ENCODE measurements at regions not wholly inside any gene's neighbourhood (a gene's known extent, or its start where the extent isn't known, plus 50 kb on each side); places are given as distances from the start of the nearest gene placed in this dataset.

GRCh38 chr18:22523481-22523880 lies 105.8 kb upstream of the CTAGE1 start (continued):
- TF ChIP-seq PRDM15 (CRISPR knock-in tag; IDR thresholded peaks at IDR 0.05): no peak
- TF ChIP-seq YY1 (IDR thresholded peaks at IDR 0.05; ENCODE audit: low read depth, low read length): no peak
- TF ChIP-seq USF1 (IDR thresholded peaks at IDR 0.05; ENCODE audit: borderline replicate concordance, extremely low read length, insufficient read depth, low read depth, low read length): no peak
- TF ChIP-seq ZNF24 (IDR thresholded peaks at IDR 0.05): no peak
- no peak for TF ChIP-seq PKNOX1 (IDR thresholded peaks at IDR 0.05)
- TF ChIP-seq TCF3 (IDR thresholded peaks at IDR 0.05; ENCODE audit: borderline replicate concordance, insufficient read depth, low read depth, low read length): no peak
- TF ChIP-seq KAT2A (conservative IDR thresholded peaks at IDR 0.05; ENCODE audit: control insufficient read depth, low read depth, low read length): no peak
- no peak for TF ChIP-seq EP300 (IDR thresholded peaks at IDR 0.05; ENCODE audit: borderline replicate concordance in 1 of 2, control insufficient read depth in 1 of 2, low read depth in 2 of 2, low read length in 2 of 2)
- TF ChIP-seq FOS (IDR thresholded peaks at IDR 0.05; ENCODE audit: borderline replicate concordance, extremely low read depth, insufficient read length): no peak

All from GM12878 (cell line).